OCI-LY7 (cell line): ENCODE measurements at regions not wholly inside any gene's neighbourhood (a gene's known extent, or its start where the extent isn't known, plus 50 kb on each side); places are given as distances from the start of the nearest gene placed in this dataset.

Source experiments
- BruUV-seq: library from RNA; stranded (reverse); fragments of 400-500 nt; replicated peaks from 2 replicates; lab custom pipeline; 2021; lab: Mats Ljungman, UMichigan
- CTCF ChIA-PET: fragments of 300-600 bp; sonication (Branson Sonifier 250); formaldehyde crosslinking; loops from one replicate; lab custom pipeline; 2022; ENCODE audit warnings: antibody characterized with exemption; ENCODE audit not compliant: unreplicated experiment; lab: Charles Lee
- POLR2A ChIA-PET: fragments of 300-600 bp; sonication (Branson Sonifier 250); formaldehyde crosslinking; loops from one replicate; lab custom pipeline; 2022; ENCODE audit warnings: antibody characterized with exemption; lab: Charles Lee
- DNase-seq: peaks from one replicate; pipeline ENCODE4 v3.0.0-alpha.2; 2015; ENCODE audit warnings: low spot score
- H2AFZ ChIP-seq: fragments of 200-600 bp; sonication (generic), shearing (Covaris generic); 2 replicates; pipeline ENCODE4 v1.6.1; 2014; ENCODE audit warnings: mild to moderate bottlenecking, antibody characterized with exemption, low read length, moderate library complexity
- H3K27ac ChIP-seq: fragments of 200-600 bp; sonication (generic); 2 replicates; pipeline ENCODE4 v1.5.1; 2014; ENCODE audit warnings: mixed run types, low read depth, mild to moderate bottlenecking, moderate library complexity, low read length, inconsistent platforms; ENCODE audit not compliant: poor library complexity, severe bottlenecking
- H3K36me3 ChIP-seq: fragments of 200-600 bp; sonication (generic); 2 replicates; pipeline ENCODE4 v1.6.1; 2014; ENCODE audit warnings: mild to moderate bottlenecking, antibody characterized with exemption, low read length, moderate library complexity, mixed read lengths; ENCODE audit not compliant: insufficient read depth
- H3K4me1 ChIP-seq: fragments of 200-600 bp; sonication (generic); 2 replicates; pipeline ENCODE4 v1.5.1; 2014; ENCODE audit warnings: mild to moderate bottlenecking, low read length; ENCODE audit not compliant: insufficient read depth, poor library complexity, severe bottlenecking
- H3K4me2 ChIP-seq: fragments of 200-600 bp; sonication (generic); 2 replicates; pipeline ENCODE4 v1.6.1; 2014; ENCODE audit warnings: mild to moderate bottlenecking, low read length
- H3K4me3 ChIP-seq: fragments of 200-600 bp; sonication (generic); 2 replicates; pipeline ENCODE4 v1.5.1; 2014; ENCODE audit warnings: mild to moderate bottlenecking, low read depth, low read length; ENCODE audit not compliant: poor library complexity, severe bottlenecking
- H3K79me2 ChIP-seq: fragments of 200-600 bp; sonication (generic); 2 replicates; pipeline ENCODE4 v1.6.1; 2016; ENCODE audit warnings: low read depth, mild to moderate bottlenecking, low read length, moderate library complexity, mixed read lengths; ENCODE audit not compliant: insufficient read depth
- H3K9me2 ChIP-seq: fragments of 200-600 bp; sonication (generic); 2 replicates; pipeline ENCODE4 v1.6.1; 2016; ENCODE audit warnings: mild to moderate bottlenecking, low read length, mixed read lengths; ENCODE audit not compliant: insufficient read depth
- H3K9me3 ChIP-seq: fragments of 200-600 bp; sonication (generic); 2 replicates; pipeline ENCODE4 v1.6.1; 2014; ENCODE audit warnings: mild to moderate bottlenecking, mixed run types, low read length, mixed read lengths
- H4K20me1 ChIP-seq: fragments of 200-600 bp; sonication (generic); 2 replicates; pipeline ENCODE4 v1.6.1; 2014; ENCODE audit warnings: mild to moderate bottlenecking, antibody characterized with exemption, low read length, moderate library complexity, mixed read lengths; ENCODE audit not compliant: insufficient read depth
- EZH2phosphoT487 ChIP-seq: fragments of 200-600 bp; sonication (generic); IDR thresholded peaks from 2 replicates; pipeline ENCODE4 v1.6.1; 2018; ENCODE audit warnings: low read depth, borderline replicate concordance, mild to moderate bottlenecking, mixed run types, antibody characterized with exemption, low read length, moderate library complexity, mixed read lengths
- intact Hi-C: fragments of 100-400 bp; cut with micrococcal nuclease; formaldehyde crosslinking; loops from one replicate; pipeline ENCODE4 v1.10.0; 2022; ENCODE audit not compliant: unreplicated experiment
- TF ChIP-seq, protein P1 (sequence below): fragments of 200-600 bp; sonication (generic); conservative IDR thresholded peaks from 2 replicates; pipeline ENCODE4 v1.5.1; 2014; ENCODE audit warnings: mild to moderate bottlenecking, antibody characterized with exemption, low read length, moderate library complexity, mixed read lengths

DNA sequence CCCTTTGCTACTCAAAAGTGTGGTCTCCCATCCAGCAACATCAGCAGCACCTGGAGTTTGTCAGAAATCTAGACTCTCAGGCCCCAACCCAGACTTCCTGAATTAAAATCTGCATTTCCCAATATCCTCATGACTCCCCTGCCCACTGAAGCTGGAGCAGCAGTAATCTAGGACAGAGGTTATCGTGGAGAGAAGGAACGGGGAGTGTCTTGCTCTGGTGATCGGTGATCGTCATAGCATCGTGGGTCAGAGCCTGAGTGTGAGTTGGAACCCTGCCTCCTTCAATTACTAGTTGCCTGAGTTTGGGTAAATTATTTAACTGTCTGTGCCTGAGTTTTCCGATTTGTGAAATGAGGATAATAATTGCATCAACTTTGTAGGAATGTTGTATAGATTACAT is 217.3 kb upstream of the ATP5MC3 start:
- no peak overlapping the region for H3K4me2 ChIP-seq

DNA sequence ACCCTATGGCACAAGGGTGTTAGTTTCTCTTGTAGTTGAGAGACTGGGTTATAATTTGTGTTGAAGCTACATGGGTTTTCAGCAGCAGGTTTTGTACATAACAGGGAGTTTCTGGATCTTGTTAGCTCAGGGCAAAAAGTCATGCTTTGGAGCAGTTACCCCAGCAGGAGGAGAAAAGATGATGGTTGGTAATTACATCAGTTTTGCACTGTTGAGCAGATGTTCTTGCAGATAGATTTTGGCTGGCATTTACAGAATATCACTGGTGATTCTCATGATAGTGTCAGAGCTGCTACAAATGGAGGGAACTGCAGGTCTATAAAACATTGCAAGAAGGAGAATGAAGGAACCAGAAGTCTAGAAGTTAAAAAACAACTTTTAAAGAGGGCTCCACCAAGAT is 215.2 kb upstream of the ATP5MC3 start:
- no peak for TF ChIP-seq EZH2phosphoT487
- TF ChIP-seq, protein P1, sequence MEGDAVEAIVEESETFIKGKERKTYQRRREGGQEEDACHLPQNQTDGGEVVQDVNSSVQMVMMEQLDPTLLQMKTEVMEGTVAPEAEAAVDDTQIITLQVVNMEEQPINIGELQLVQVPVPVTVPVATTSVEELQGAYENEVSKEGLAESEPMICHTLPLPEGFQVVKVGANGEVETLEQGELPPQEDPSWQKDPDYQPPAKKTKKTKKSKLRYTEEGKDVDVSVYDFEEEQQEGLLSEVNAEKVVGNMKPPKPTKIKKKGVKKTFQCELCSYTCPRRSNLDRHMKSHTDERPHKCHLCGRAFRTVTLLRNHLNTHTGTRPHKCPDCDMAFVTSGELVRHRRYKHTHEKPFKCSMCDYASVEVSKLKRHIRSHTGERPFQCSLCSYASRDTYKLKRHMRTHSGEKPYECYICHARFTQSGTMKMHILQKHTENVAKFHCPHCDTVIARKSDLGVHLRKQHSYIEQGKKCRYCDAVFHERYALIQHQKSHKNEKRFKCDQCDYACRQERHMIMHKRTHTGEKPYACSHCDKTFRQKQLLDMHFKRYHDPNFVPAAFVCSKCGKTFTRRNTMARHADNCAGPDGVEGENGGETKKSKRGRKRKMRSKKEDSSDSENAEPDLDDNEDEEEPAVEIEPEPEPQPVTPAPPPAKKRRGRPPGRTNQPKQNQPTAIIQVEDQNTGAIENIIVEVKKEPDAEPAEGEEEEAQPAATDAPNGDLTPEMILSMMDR: no peak
- POLR2A ChIA-PET: no interaction called here
- Histone ChIP-seq H3K9me2 (no peaks in the 10 kb centered on the region), H3K79me2 (no peaks in the 10 kb centered on the region), H2AFZ (no peak overlapping the region), H3K27ac (no peak overlapping the region), H3K4me1 (no peaks in the 10 kb centered on the region), H3K9me3 (no peaks in the 10 kb centered on the region), H3K4me2 (no peak overlapping the region), H3K36me3 (no peaks in the 10 kb centered on the region), H4K20me1 (no peaks in the 10 kb centered on the region), H3K4me3 (no peak overlapping the region)
- CTCF ChIA-PET: no interaction called here
- no peak for DNase-seq
- intact Hi-C loops: no loop called here
- BruUV-seq: no TSS peak

More for the DNA sequence above, 217.3 kb upstream of the ATP5MC3 start:
- Histone ChIP-seq H3K36me3 (no peaks in the 10 kb centered on the region), H2AFZ (no peak overlapping the region), H3K4me3 (no peak overlapping the region), H3K4me1 (no peaks in the 10 kb centered on the region), H3K27ac (no peak overlapping the region), H3K9me3 (no peaks in the 10 kb centered on the region), H4K20me1 (no peaks in the 10 kb centered on the region), H3K9me2 (no peaks in the 10 kb centered on the region), H3K79me2 (no peaks in the 10 kb centered on the region)
- intact Hi-C loops: no loop called here
- ChIA-PET POLR2A (no interaction called here), CTCF (no interaction called here)
- no peak for DNase-seq
- BruUV-seq: no TSS peak
- TF ChIP-seq EZH2phosphoT487: no peak
- TF ChIP-seq, protein P1: no peak

DNA sequence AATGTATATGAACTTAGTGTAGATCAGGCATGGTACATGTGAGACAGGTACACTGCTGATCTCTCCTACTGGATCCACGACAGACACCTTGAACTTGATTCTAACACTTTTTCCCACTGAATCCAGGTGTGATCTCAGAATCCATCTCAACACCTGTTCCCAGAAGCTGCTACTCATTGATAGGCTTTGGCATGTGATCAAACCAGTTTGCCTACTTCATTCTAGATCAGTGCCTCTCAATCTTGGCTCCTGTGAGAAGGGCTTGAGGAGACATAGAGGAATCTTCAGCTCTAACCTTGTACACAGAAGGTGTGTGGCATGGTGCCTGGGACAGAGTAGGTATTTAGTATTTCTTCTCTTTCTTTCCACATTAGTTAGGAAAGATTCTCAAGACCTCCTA is 212.3 kb upstream of the ATP5MC3 start:
- intact Hi-C loops: no loop called here
- DNase-seq: no peak
- TF ChIP-seq EZH2phosphoT487: no peak
- TF ChIP-seq, protein P1: no peak
- Histone ChIP-seq H3K9me3 (no peaks in the 10 kb centered on the region), H3K27ac (no peak overlapping the region), H2AFZ (no peak overlapping the region), H3K4me2 (no peak overlapping the region), H3K36me3 (no peaks in the 10 kb centered on the region), H4K20me1 (no peaks in the 10 kb centered on the region), H3K9me2 (no peaks in the 10 kb centered on the region), H3K79me2 (no peaks in the 10 kb centered on the region), H3K4me3 (no peak overlapping the region), H3K4me1 (no peaks in the 10 kb centered on the region)
- CTCF ChIA-PET: no interaction called here
- BruUV-seq: no TSS peak
- POLR2A ChIA-PET: no interaction called here
